OCI-LY1 (cell line): ENCODE measurements at regions not wholly inside any gene's neighbourhood (a gene's known extent, or its start where the extent isn't known, plus 50 kb on each side); places are given as distances from the start of the nearest gene placed in this dataset.

Experiments used
- EZH2 ChIP-seq: fragments of 200-600 bp; sonication (generic), shearing (Covaris generic); IDR thresholded peaks from 2 replicates; pipeline ENCODE4 v1.8.0; 2017; ENCODE audit warnings: borderline replicate concordance, mixed run types, mild to moderate bottlenecking, antibody characterized with exemption, low read length, moderate library complexity, mixed read lengths
- TF ChIP-seq, protein P1 (sequence below): fragments of 200-600 bp; sonication (generic), shearing (Covaris generic); IDR thresholded peaks from 2 replicates; pipeline ENCODE4 v1.5.1; 2017; ENCODE audit warnings: mild to moderate bottlenecking, antibody characterized with exemption, low read length, moderate library complexity, mixed read lengths

DNA sequence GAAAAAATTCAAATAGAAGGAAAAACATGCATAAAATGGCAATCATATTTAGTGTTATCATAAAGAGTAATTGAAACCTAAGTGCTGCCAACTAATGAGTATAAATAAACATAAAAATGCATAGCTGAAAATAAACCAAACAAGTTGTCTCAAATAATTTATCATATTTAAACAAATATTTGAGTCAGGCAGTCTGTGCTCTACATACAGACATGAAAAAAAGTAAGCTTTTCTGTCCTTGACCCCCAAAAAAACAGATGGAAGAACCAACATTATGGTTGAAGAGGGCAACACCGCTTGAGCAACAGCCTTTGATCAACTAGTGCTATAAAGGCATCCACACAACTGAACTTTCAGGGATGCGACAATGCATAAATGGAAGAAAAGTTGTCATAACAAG lies 735.1 kb upstream of the MIR17HG start:
- no peak for TF ChIP-seq EZH2
- TF ChIP-seq, protein P1, sequence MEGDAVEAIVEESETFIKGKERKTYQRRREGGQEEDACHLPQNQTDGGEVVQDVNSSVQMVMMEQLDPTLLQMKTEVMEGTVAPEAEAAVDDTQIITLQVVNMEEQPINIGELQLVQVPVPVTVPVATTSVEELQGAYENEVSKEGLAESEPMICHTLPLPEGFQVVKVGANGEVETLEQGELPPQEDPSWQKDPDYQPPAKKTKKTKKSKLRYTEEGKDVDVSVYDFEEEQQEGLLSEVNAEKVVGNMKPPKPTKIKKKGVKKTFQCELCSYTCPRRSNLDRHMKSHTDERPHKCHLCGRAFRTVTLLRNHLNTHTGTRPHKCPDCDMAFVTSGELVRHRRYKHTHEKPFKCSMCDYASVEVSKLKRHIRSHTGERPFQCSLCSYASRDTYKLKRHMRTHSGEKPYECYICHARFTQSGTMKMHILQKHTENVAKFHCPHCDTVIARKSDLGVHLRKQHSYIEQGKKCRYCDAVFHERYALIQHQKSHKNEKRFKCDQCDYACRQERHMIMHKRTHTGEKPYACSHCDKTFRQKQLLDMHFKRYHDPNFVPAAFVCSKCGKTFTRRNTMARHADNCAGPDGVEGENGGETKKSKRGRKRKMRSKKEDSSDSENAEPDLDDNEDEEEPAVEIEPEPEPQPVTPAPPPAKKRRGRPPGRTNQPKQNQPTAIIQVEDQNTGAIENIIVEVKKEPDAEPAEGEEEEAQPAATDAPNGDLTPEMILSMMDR: no peak
